ENCODE measurements at regions not wholly inside any gene's neighbourhood (a gene's known extent, or its start where the extent isn't known, plus 50 kb on each side); places are given as distances from the start of the nearest gene placed in this dataset.

- no peak for TF ChIP-seq POLR2AphosphoS5 (IDR thresholded peaks at IDR 0.05; ENCODE audit: insufficient read depth in 1 of 2, low read depth in 1 of 2)
- TF ChIP-seq CTCF (IDR thresholded peaks at IDR 0.05), result no peak
- TF ChIP-seq POLR2A (IDR thresholded peaks at IDR 0.05), result no peak
Measured at GRCh38 chr10:55801353-55801661, 559.8 kb downstream of the ZWINT start.

Measured in vagina (tissue), 2 donors.